ENCODE measurements at regions not wholly inside any gene's neighbourhood (a gene's known extent, or its start where the extent isn't known, plus 50 kb on each side); places are given as distances from the start of the nearest gene placed in this dataset.
"Not testable (repeated sequence)": the region's sequence is repeated elsewhere in the genome, so short reads cannot be mapped to it uniquely, and the experiment has no call there.

- DNase-seq (ENCODE audit: low spot score), result no peak
- in situ Hi-C loops (cut with MboI; ENCODE audit: low pct_unique_long_range_greater_than_20kb, low sequenced_read_pairs, unreplicated experiment), result no loop called here
- no peak for TF ChIP-seq CTCF (IDR thresholded peaks at IDR 0.05; ENCODE audit: extremely low read depth, insufficient read depth, missing control alignments)
These were observed 65.9 kb upstream of the ST3GAL6 start for GRCh38 chr3:98697225-98697624.

GRCh38 chr3:98699132-98699531 lies 64.0 kb upstream of the ST3GAL6 start:
- DNase-seq (ENCODE audit: low spot score), result no peak
- TF ChIP-seq CTCF (IDR thresholded peaks at IDR 0.05; ENCODE audit: extremely low read depth, insufficient read depth, missing control alignments), result no peak
- in situ Hi-C loops (cut with MboI; ENCODE audit: low pct_unique_long_range_greater_than_20kb, low sequenced_read_pairs, unreplicated experiment), result no loop called here

GRCh38 chr3:98701071-98701675 lies 62.0 kb upstream of the ST3GAL6 start:
- no peak for DNase-seq (ENCODE audit: low spot score)
- in situ Hi-C loops (cut with MboI; ENCODE audit: low pct_unique_long_range_greater_than_20kb, low sequenced_read_pairs, unreplicated experiment), result no loop called here
- TF ChIP-seq CTCF (IDR thresholded peaks at IDR 0.05; ENCODE audit: extremely low read depth, insufficient read depth, missing control alignments), result no peak

GRCh38 chr3:98702166-98702565 lies 61.0 kb upstream of the ST3GAL6 start:
- DNase-seq (ENCODE audit: low spot score), result no peak
- TF ChIP-seq CTCF (IDR thresholded peaks at IDR 0.05; ENCODE audit: extremely low read depth, insufficient read depth, missing control alignments), result no peak
- in situ Hi-C loops (cut with MboI; ENCODE audit: low pct_unique_long_range_greater_than_20kb, low sequenced_read_pairs, unreplicated experiment), result no loop called here

GRCh38 chr3:98705212-98705611 lies 57.9 kb upstream of the ST3GAL6 start:
- in situ Hi-C loops (cut with MboI; ENCODE audit: low pct_unique_long_range_greater_than_20kb, low sequenced_read_pairs, unreplicated experiment), result no loop called here
- DNase-seq (ENCODE audit: low spot score), result no peak
- TF ChIP-seq CTCF (IDR thresholded peaks at IDR 0.05; ENCODE audit: extremely low read depth, insufficient read depth, missing control alignments), result no peak

GRCh38 chr3:98705694-98706093 lies 57.4 kb upstream of the ST3GAL6 start:
- DNase-seq (ENCODE audit: low spot score), result no peak
- no peak for TF ChIP-seq CTCF (IDR thresholded peaks at IDR 0.05; ENCODE audit: extremely low read depth, insufficient read depth, missing control alignments)
- in situ Hi-C loops (cut with MboI; ENCODE audit: low pct_unique_long_range_greater_than_20kb, low sequenced_read_pairs, unreplicated experiment), result no loop called here

- in situ Hi-C loops (cut with MboI; ENCODE audit: low pct_unique_long_range_greater_than_20kb, low sequenced_read_pairs, unreplicated experiment); DNase-seq (ENCODE audit: low spot score): not testable (repeated sequence)
These were observed 54.5 kb upstream of the ST3GAL6 start for GRCh38 chr3:98708681-98709080.

Measured in GM13977 (cell line).